Fibroblast of mammary gland (primary cell): ENCODE measurements at regions not wholly inside any gene's neighbourhood (a gene's known extent, or its start where the extent isn't known, plus 50 kb on each side); places are given as distances from the start of the nearest gene placed in this dataset.
"Not testable (repeated sequence)": the region's sequence is repeated elsewhere in the genome, so short reads cannot be mapped to it uniquely, and the experiment has no call there.

Experiments
- DNase-seq: peaks from one replicate; pipeline ENCODE4 v3.0.0-alpha.2; 2010; ENCODE audit warnings: low read depth
- H3K4me3 ChIP-seq: 2 replicates; pipeline ENCODE4 v1.5.1; 2011; ENCODE audit warnings: low read depth, mild to moderate bottlenecking, low read length, moderate library complexity; ENCODE audit not compliant: control insufficient read depth
- CTCF ChIP-seq: conservative IDR thresholded peaks from 2 replicates; pipeline ENCODE4 v1.5.1; 2011; ENCODE audit warnings: low read depth, low read length, inconsistent platforms; ENCODE audit not compliant: control insufficient read depth, insufficient read depth

GRCh38 chr3:186444974-186445373 lies 82.9 kb upstream of the DGKG start:
- no peak for DNase-seq
- no peak overlapping the region for H3K4me3 ChIP-seq
- no peak for TF ChIP-seq CTCF

DNA sequence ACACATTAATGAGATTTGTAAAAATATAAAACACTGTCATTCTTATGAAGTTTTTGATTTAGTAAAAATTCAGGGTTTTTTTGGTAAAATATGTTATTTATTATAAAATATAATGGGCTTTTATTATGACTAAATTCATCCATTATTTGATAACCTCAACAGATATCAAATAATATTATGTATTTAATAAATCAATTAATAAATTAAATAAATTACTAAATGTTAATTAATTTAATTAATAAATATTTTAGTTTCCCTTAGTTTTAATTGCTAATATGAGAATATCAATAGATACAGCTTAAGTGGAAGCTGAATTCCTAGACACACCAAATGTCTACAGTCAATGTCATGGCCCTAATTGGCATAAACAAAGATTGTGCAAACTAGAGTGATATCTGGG lies 82.3 kb upstream of the DGKG start:
- no peak overlapping the region for H3K4me3 ChIP-seq
- no peak for TF ChIP-seq CTCF
- DNase-seq, result no peak

DNA sequence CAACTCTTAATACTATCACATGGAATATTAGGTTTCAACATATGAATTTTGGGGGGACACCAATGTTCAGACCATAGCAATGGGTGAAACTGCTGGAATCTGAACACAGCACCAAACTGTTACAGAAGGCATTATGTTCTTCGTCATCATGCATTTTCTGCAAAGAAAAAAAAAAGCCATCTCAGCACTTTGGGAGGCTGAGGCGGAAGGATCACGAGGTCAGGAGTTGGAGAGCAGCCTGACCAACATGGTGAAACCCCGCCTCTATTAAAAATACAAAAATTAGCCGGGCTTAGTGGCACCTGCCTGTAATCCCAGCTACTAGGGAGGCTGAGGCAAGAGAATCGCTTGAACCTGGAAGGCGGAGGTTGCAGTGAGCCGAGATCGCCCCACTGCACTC lies 80.9 kb upstream of the DGKG start:
- H3K4me3 ChIP-seq, DNase-seq: not testable (repeated sequence)

DNA sequence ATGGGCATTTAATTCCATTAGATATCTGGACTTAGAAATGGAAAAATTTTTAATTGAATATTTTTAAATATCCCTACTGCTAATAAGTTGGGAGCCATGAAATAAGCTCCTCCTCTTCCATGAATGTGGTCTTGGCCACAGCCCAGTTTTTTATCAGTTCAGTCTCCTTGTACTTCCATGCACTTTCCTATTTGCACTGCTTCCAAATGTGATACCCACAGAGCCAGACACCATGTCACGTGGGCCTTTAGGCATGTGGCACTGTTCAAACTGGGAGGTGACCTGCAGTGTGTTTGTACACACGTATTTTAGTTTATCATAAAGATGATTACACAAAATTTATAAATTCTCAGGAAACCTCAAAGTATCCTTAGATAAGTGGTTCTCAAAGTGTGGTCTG lies 80.1 kb upstream of the DGKG start:
- no peak for DNase-seq
- no peak for TF ChIP-seq CTCF
- no peak overlapping the region for H3K4me3 ChIP-seq

DNA sequence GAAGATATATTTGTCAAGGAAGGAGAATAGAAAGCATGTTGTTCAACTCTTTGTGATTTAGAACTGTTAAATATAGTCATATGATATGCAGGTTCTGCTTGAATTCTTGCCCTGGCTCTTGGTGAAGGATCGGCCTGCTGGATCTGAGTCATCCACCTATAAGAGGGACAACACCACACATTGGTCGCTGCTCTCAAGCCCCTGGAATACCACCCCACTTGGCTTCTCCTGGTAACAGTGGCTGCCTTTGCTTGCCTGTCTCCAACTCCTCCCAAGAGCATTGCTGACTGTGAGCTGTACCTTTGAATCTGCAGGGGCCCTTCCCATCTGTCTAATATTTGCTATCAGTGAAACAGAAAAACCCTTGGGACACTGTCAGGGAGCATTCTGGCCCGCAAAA lies 78.9 kb upstream of the DGKG start:
- H3K4me3 ChIP-seq, result no peak overlapping the region
- no peak for TF ChIP-seq CTCF
- no peak for DNase-seq

- no peak overlapping the region for H3K4me3 ChIP-seq
- no peak for TF ChIP-seq CTCF
- DNase-seq, result no peak
These were observed 77.7 kb upstream of the DGKG start for GRCh38 chr3:186439725-186440124.

- H3K4me3 ChIP-seq, DNase-seq: not testable (repeated sequence)
These were observed 73.3 kb upstream of the DGKG start for GRCh38 chr3:186435332-186435731.

DNA sequence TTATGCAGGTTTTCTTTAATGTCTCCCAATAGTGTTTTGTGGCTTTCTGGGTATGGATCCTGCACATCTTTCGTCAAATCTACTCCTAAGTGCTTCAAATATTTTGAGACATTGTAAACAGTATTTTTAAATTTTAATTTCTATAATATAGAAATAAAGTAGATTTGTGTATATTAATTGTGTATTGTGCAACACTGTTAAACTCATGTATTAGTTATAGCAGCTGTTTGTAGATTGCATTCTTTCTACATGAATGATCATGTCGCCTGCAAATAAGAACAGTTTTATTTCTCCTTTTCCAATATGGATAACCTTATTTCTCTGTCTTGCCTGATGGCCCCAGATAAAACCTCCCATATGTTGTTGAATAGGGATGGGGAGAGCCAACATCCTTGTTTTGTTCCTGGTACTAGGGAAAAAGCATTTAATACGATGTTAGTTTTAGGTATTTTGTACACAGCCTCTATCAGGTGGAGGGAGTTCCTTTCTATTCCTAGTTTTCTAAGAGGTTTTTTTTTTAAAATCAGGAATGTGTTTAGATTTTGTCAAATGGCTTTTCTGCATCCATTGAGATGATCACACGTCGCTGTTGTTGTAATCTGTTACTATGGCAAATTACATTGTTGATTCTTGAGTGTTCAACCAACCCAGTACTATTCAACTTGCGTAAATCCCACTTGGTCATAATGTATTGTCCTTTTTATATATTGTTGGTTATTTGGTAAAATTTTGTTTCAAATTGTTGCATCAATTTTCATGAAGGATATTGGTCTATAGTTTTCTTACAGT lies 71.1 kb upstream of the DGKG start:
- TF ChIP-seq CTCF, result no peak
- no peak for DNase-seq
- H3K4me3 ChIP-seq, result no peak overlapping the region
